H1 (cell line): ENCODE measurements at regions not wholly inside any gene's neighbourhood (a gene's known extent, or its start where the extent isn't known, plus 50 kb on each side); places are given as distances from the start of the nearest gene placed in this dataset. TPM values are rescaled to one million over a fixed set of nuclear protein-coding genes. Genes with fewer than 3 reads are reported as not detected.
A peak's percentile ranks its signal among the peaks of the same experiment; 100 is the strongest.

ENCODE experiments used
- CTCF ChIA-PET: fragments of 300-600 bp; sonication (Branson Sonifier 250); formaldehyde crosslinking; loops from one replicate; lab custom pipeline; 2021; ENCODE audit not compliant: partially characterized antibody; lab: Charles Lee
- POLR2A ChIA-PET: fragments of 300-600 bp; sonication (Branson Sonifier 250); formaldehyde crosslinking; loops from one replicate; lab custom pipeline; 2021; ENCODE audit warnings: inconsistent platforms; ENCODE audit not compliant: partially characterized antibody; lab: Charles Lee
- DNase-seq, 2 experiments: peaks; one replicate each; pipeline versions ENCODE4 v3.0.0 to v3.0.0-alpha.2; 2010 to 2022; ENCODE audit warnings: low spot score in 2 of 2, low read depth in 1 of 2, mixed read lengths in 1 of 2
- FAIRE-seq: peaks from 2 replicates; lab custom pipeline; 2011; peaks lifted over from hg19 to GRCh38; lab: Jason Lieb, UNC
- H2AFZ ChIP-seq: 2 replicates; pipeline ENCODE4 v1.8.1; 2012; ENCODE audit warnings: low read length, inconsistent platforms
- H2AK5ac ChIP-seq: 2 replicates; pipeline ENCODE4 v1.6.1; 2013; ENCODE audit warnings: low read depth, low read length
- H2BK120ac ChIP-seq: replicated peaks from 2 replicates; pipeline ENCODE3; 2013; ENCODE audit warnings: low read depth, low read length, inconsistent platforms
- H2BK12ac ChIP-seq: 2 replicates; pipeline ENCODE4 v1.6.1; 2013; ENCODE audit warnings: low read depth, low read length
- H2BK15ac ChIP-seq: 2 replicates; pipeline ENCODE4 v1.6.1; 2013; ENCODE audit warnings: low read length
- H2BK20ac ChIP-seq: 2 replicates; pipeline ENCODE4 v1.6.1; 2013; ENCODE audit warnings: low read length
- H2BK5ac ChIP-seq: 2 replicates; pipeline ENCODE4 v1.6.1; 2013; ENCODE audit warnings: low read depth, low read length
- H3K14ac ChIP-seq: 2 replicates; pipeline ENCODE4 v1.6.1; 2013; ENCODE audit warnings: inconsistent platforms; ENCODE audit not compliant: insufficient read length
- H3K18ac ChIP-seq: 2 replicates; pipeline ENCODE4 v1.6.1; 2013; ENCODE audit warnings: low read length; ENCODE audit errors: extremely low read depth
- H3K23ac ChIP-seq: 2 replicates; pipeline ENCODE4 v1.6.1; 2013; ENCODE audit warnings: inconsistent platforms; ENCODE audit not compliant: insufficient read length
- H3K23me2 ChIP-seq: 2 replicates; pipeline ENCODE4 v1.6.1; 2013; ENCODE audit warnings: low read depth, low read length
- H3K27ac ChIP-seq: 2 replicates; pipeline ENCODE4 v1.6.1; 2011; ENCODE audit warnings: low read depth, low read length, inconsistent platforms
- H3K27me3 ChIP-seq, 4 experiments: replicated peaks in 1 of 4; 1 replicate in 1 of 4; 2 replicates in 3 of 4; pipeline versions ENCODE4 v1.6.1 to v1.8.1; 2011 to 2013; ENCODE audit warnings: low read length in 3 of 4, mild to moderate bottlenecking in 3 of 4, inconsistent platforms in 2 of 4, mixed read lengths in 2 of 4, moderate library complexity in 1 of 4; ENCODE audit not compliant: control insufficient read depth in 3 of 4, insufficient read depth in 3 of 4; ENCODE audit errors: extremely low read depth in 1 of 4
- H3K36me3 ChIP-seq, 4 experiments: 2 replicates each; pipeline versions ENCODE4 v1.6.1 to v1.8.1; 2011 to 2013; ENCODE audit warnings: mild to moderate bottlenecking in 4 of 4, low read length in 3 of 4, moderate library complexity in 2 of 4, control low read depth in 1 of 4, inconsistent platforms in 1 of 4; ENCODE audit not compliant: insufficient read depth in 4 of 4, control insufficient read depth in 2 of 4
- H3K4ac ChIP-seq: replicated peaks from 2 replicates; pipeline ENCODE3; 2013; ENCODE audit warnings: low read length, low read depth, mixed read lengths, inconsistent platforms; ENCODE audit not compliant: insufficient read length
- H3K4me1 ChIP-seq, 4 experiments: replicated peaks in 1 of 4; 1 replicate in 1 of 4; 2 replicates in 3 of 4; pipeline versions ENCODE4 v1.6.1 to v1.8.1; 2011 to 2013; ENCODE audit warnings: low read length in 3 of 4, inconsistent platforms in 2 of 4, mixed read lengths in 1 of 4; ENCODE audit not compliant: insufficient read depth in 4 of 4, control insufficient read depth in 3 of 4
- H3K4me2 ChIP-seq, 2 experiments: 2 replicates each; pipeline versions ENCODE4 v1.6.1 to v1.8.1; 2011 to 2013; ENCODE audit warnings: low read depth in 2 of 2, low read length in 2 of 2, control low read depth in 1 of 2, inconsistent platforms in 1 of 2, mild to moderate bottlenecking in 1 of 2; ENCODE audit not compliant: insufficient read depth in 1 of 2
- H3K4me3 ChIP-seq, 4 experiments: fragments of 200-600, 300-600 bp in 1 of 4; sonication (generic), shearing (Covaris generic), sonication (Bioruptor Twin) in 1 of 4; 2 replicates each; pipeline versions ENCODE4 v1.5.1 to v1.8.1; 2011 to 2016; ENCODE audit warnings: low read length in 4 of 4, low read depth in 3 of 4, control low read depth in 2 of 4, inconsistent platforms in 2 of 4, mild to moderate bottlenecking in 2 of 4, mixed read lengths in 1 of 4, moderate library complexity in 1 of 4; ENCODE audit not compliant: insufficient read depth in 2 of 4; ENCODE audit errors: extremely low read depth in 1 of 4
- H3K56ac ChIP-seq: replicated peaks from 2 replicates; pipeline ENCODE3; 2013; ENCODE audit warnings: low read depth, mild to moderate bottlenecking, mixed read lengths, low read length, inconsistent platforms; ENCODE audit not compliant: insufficient read length
- H3K79me1 ChIP-seq: 2 replicates; pipeline ENCODE4 v1.6.1; 2013; ENCODE audit warnings: low read depth, low read length, control low read depth
- H3K79me2 ChIP-seq, 2 experiments: 2 replicates each; pipeline versions ENCODE4 v1.6.1 to v1.8.1; 2012 to 2013; ENCODE audit warnings: low read length in 2 of 2, mild to moderate bottlenecking in 2 of 2, inconsistent platforms in 1 of 2; ENCODE audit not compliant: insufficient read depth in 2 of 2, control insufficient read depth in 1 of 2
- H3K9ac ChIP-seq, 4 experiments: replicated peaks in 1 of 4; 1 replicate in 1 of 4; 2 replicates in 3 of 4; pipeline versions ENCODE4 v1.6.1 to v1.8.1; 2011 to 2013; ENCODE audit warnings: low read depth in 3 of 4, low read length in 3 of 4, control low read depth in 2 of 4, mild to moderate bottlenecking in 2 of 4, moderate library complexity in 2 of 4, inconsistent platforms in 1 of 4; ENCODE audit errors: extremely low read depth in 1 of 4
- H3K9me3 ChIP-seq, 2 experiments: 2 replicates each; pipeline versions ENCODE4 v1.6.1 to v1.8.1; 2012 to 2013; ENCODE audit warnings: mild to moderate bottlenecking in 2 of 2, moderate library complexity in 2 of 2, control low read depth in 1 of 2, inconsistent platforms in 1 of 2, low read depth in 1 of 2, low read length in 1 of 2, mixed read lengths in 1 of 2; ENCODE audit not compliant: insufficient read depth in 2 of 2
- H4K20me1 ChIP-seq, 2 experiments: replicated peaks in 1 of 2; 2 replicates each; pipeline versions ENCODE3 to v1.8.1; 2011 to 2013; ENCODE audit warnings: inconsistent platforms in 2 of 2, low read length in 2 of 2, mild to moderate bottlenecking in 1 of 2; ENCODE audit not compliant: insufficient read depth in 2 of 2, control insufficient read depth in 1 of 2
- H4K5ac ChIP-seq: 2 replicates; pipeline ENCODE4 v1.6.1; 2013; ENCODE audit warnings: low read length, low read depth, mixed read lengths, inconsistent platforms; ENCODE audit not compliant: insufficient read length
- H4K8ac ChIP-seq: 2 replicates; pipeline ENCODE4 v1.8.0; 2013; ENCODE audit warnings: mild to moderate bottlenecking, moderate library complexity, low read length, inconsistent platforms; ENCODE audit not compliant: insufficient read depth; ENCODE audit errors: extremely low read depth
- H4K91ac ChIP-seq: replicated peaks from 2 replicates; pipeline ENCODE3; 2013; ENCODE audit warnings: low read length, mixed read lengths, inconsistent platforms; ENCODE audit not compliant: insufficient read length
- MAFK ChIP-seq: IDR thresholded peaks from 2 replicates; pipeline ENCODE4 v1.6.1; 2012; ENCODE audit warnings: low read depth, mild to moderate bottlenecking, improper control_type of control experiment, low read length
- POU5F1 ChIP-seq: IDR thresholded peaks from 2 replicates; pipeline ENCODE4 v1.6.1; 2011; ENCODE audit warnings: low read depth, mild to moderate bottlenecking, low read length, moderate library complexity
- WGBS, 2 experiments: shearing (Covaris generic) in 1 of 2; methylation state at CpG; one replicate each; pipeline versions ENCODE4 v1.1.6 to v1.1.7; 2013 to 2015; ENCODE audit warnings: low lambda C conversion rate in 2 of 2, mixed read lengths in 2 of 2, inconsistent platforms in 1 of 2, low coverage in 1 of 2, missing lambda C conversion rate in 1 of 2; ENCODE audit not compliant: insufficient replicate concordance in 2 of 2, insufficient coverage in 1 of 2, insufficient read length in 1 of 2; ENCODE audit errors: extremely low coverage in 1 of 2, missing lambda C conversion rate in 1 of 2; 5-methylcytosine and 5-hydroxymethylcytosine counted together
- small RNA-seq: library from polyadenylated mRNA; stranded (forward); fragments of <200 nt; extraction: miRNeasy Mini kit (QIAGEN cat#:217004); gene quantifications from one replicate; pipeline ENCODE3, GENCODE V24; 2013; ENCODE audit not compliant: insufficient read depth

GRCh38 chr1:240663169-240663879, 51.4 kb upstream of the GREM2 start:
- Histone ChIP-seq H3K23me2 (no peaks in the 10 kb centered on the region), H3K23ac (no peak overlapping the region), H3K9me3 (no peaks in the 10 kb centered on the region), H4K8ac (no peak overlapping the region), H3K36me3 (no peaks in the 10 kb centered on the region), H2BK120ac (no peak overlapping the region), H2BK20ac (no peak overlapping the region), H3K27ac (no peak overlapping the region), H4K5ac (no peak overlapping the region), H3K4me3 (no peak overlapping the region), H4K20me1 (no peaks in the 10 kb centered on the region), H2AFZ (no peak overlapping the region), H3K79me1 (no peaks in the 10 kb centered on the region), H2BK5ac (no peak overlapping the region), H2BK12ac (no peak overlapping the region), H3K79me2 (no peaks in the 10 kb centered on the region), H3K4me1 (no peaks in the 10 kb centered on the region), H2BK15ac (no peak overlapping the region), H3K27me3 (no peaks in the 10 kb centered on the region), H4K91ac (no peak overlapping the region), H3K14ac (no peak overlapping the region), H3K4ac (no peak overlapping the region), H3K56ac (no peak overlapping the region), H3K18ac (no peak overlapping the region), H3K9ac (no peak overlapping the region), H3K4me2 (no peak overlapping the region), H2AK5ac (no peak overlapping the region)
- ChIA-PET POLR2A (no interaction called here), CTCF (interaction anchor here (1.2 to 1.3 kb wide), 2 partner anchors 61 to 208 kb away, joined by 3 to 5 read pairs; no protein-coding TSS in a partner anchor)
- DNase-seq: no peak
- WGBS, 2 experiments: 94% methylated on average over 1 of the region's 1 CpG; no CpG with 5 or more reads in 1 of the 2 experiments
- FAIRE-seq: no peak
- TF ChIP-seq MAFK: 0 out of 2 replicates have a peak, but pooled peaks have one; percentile 33
- no peak for TF ChIP-seq POU5F1

Small RNAs in the stretch of these regions (small RNA-seq; reads per million reads assigned to genes)
- gene RF00019: not detected
